Bronchial epithelial cell (primary cell): ENCODE measurements at regions not wholly inside any gene's neighbourhood (a gene's known extent, or its start where the extent isn't known, plus 50 kb on each side); places are given as distances from the start of the nearest gene placed in this dataset.

ENCODE experiments used
- DNase-seq: peaks from one replicate; pipeline ENCODE4 v3.0.0-alpha.2; 2010; ENCODE audit warnings: low read depth
- FAIRE-seq: peaks from 2 replicates; lab custom pipeline; 2011; peaks lifted over from hg19 to GRCh38; lab: Jason Lieb, UNC
- H3K27me3 ChIP-seq: 2 replicates; pipeline ENCODE4 v1.5.1; 2011; ENCODE audit warnings: low read length; ENCODE audit not compliant: control insufficient read depth, insufficient read depth
- H3K36me3 ChIP-seq: 2 replicates; pipeline ENCODE4 v1.5.1; 2011; ENCODE audit warnings: low read length; ENCODE audit not compliant: control insufficient read depth, insufficient read depth
- H3K4me3 ChIP-seq: 2 replicates; pipeline ENCODE4 v1.5.1; 2011; ENCODE audit warnings: mild to moderate bottlenecking, low read depth, low read length, control low read depth
- TF ChIP-seq, protein P1 (sequence below): IDR thresholded peaks from 2 replicates; pipeline ENCODE4 v1.5.1; 2011; ENCODE audit warnings: mild to moderate bottlenecking, moderate library complexity, low read length, control low read depth, inconsistent platforms; ENCODE audit not compliant: insufficient read depth, severe bottlenecking

DNA sequence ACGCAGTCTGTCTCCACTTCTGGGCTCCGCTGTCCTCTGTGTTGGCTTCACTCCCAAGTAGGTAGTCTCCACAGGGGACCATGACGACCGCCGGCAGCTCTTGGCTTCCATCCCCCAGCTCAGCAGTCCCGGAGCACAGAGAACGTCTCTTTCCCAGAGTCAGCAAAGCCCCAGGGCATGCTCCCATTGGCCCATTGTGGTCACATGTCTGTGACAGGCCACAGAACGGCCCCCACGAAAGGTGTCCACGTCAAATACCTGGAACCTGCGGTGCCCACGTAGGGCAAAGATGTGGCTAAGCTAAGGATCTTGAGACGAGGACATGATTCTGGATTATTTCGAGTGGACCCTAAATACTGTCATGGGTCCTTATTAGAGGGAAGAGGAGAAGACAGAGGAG lies 438.4 kb upstream of the SULF2 start:
- no peak for DNase-seq
- H3K27me3 ChIP-seq: no peaks in the 10 kb centered on the region
- FAIRE-seq: no peak
- TF ChIP-seq, protein P1, sequence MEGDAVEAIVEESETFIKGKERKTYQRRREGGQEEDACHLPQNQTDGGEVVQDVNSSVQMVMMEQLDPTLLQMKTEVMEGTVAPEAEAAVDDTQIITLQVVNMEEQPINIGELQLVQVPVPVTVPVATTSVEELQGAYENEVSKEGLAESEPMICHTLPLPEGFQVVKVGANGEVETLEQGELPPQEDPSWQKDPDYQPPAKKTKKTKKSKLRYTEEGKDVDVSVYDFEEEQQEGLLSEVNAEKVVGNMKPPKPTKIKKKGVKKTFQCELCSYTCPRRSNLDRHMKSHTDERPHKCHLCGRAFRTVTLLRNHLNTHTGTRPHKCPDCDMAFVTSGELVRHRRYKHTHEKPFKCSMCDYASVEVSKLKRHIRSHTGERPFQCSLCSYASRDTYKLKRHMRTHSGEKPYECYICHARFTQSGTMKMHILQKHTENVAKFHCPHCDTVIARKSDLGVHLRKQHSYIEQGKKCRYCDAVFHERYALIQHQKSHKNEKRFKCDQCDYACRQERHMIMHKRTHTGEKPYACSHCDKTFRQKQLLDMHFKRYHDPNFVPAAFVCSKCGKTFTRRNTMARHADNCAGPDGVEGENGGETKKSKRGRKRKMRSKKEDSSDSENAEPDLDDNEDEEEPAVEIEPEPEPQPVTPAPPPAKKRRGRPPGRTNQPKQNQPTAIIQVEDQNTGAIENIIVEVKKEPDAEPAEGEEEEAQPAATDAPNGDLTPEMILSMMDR: no peak
- no peaks in the 10 kb centered on the region for H3K36me3 ChIP-seq
- H3K4me3 ChIP-seq: no peak overlapping the region

DNA sequence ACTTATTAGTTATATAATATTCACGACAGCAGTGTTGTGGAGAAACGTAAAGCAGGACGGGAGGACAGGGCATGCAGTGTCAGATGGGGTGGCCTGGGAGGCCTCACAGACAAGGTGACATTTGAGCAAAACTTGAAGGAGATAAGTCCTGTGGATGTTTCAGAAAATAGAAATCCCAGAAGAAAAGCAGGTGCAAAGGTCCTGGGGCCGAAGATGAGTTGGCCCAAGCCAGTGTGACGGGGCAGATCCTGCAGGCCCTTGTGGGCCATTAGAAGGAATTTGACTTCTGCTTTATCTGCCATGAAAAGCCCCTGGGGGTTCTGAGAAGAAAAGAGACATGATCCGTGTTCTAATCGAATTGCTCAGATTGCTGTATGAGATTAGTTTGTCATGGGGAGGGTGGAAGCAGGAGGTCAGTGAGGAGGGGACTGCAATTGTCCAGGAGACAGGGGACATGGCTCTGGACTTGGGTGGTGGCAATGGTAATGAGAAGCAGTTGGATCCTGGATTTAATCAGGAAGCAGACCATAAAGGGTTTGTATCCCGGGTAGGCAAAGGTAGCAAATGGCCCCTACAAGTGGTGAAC lies 437.4 kb upstream of the SULF2 start:
- no peak for FAIRE-seq
- TF ChIP-seq, protein P1: no peak
- DNase-seq: no peak
- Histone ChIP-seq H3K27me3 (no peaks in the 10 kb centered on the region), H3K36me3 (no peaks in the 10 kb centered on the region), H3K4me3 (no peak overlapping the region)

DNA sequence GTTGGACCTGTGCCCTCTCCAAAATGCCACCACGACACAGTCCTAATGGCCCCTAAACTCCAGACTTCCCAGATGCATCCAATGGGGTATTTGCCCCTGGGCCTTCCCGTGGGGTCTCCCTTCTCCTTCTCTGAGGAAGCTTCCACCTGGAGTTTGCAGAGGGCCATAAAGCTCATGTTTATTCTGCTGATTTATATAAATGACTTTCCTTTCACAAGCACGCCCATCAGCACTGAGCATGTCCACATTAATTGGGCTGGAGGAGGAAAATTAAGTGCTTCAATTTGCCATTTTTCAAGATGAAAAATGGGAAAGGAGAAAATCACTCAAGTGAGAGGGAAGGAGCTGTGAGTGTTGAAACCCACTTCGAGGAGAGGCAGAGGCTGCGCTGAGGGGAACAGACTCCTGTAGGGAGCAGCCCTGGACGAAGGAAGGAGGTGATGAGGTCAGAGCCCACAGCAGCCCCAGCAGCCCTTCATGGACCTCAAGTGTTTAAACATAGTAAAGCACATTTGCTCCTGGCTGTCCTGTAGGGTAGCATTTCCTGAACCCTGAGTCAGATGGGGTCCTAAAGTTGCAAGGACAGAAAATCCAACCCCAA lies 434.9 kb upstream of the SULF2 start:
- FAIRE-seq (no peak), DNase-seq (no peak)
- Histone ChIP-seq H3K36me3 (no peaks in the 10 kb centered on the region), H3K4me3 (no peak overlapping the region), H3K27me3 (no peaks in the 10 kb centered on the region)
- TF ChIP-seq, protein P1: no peak

DNA sequence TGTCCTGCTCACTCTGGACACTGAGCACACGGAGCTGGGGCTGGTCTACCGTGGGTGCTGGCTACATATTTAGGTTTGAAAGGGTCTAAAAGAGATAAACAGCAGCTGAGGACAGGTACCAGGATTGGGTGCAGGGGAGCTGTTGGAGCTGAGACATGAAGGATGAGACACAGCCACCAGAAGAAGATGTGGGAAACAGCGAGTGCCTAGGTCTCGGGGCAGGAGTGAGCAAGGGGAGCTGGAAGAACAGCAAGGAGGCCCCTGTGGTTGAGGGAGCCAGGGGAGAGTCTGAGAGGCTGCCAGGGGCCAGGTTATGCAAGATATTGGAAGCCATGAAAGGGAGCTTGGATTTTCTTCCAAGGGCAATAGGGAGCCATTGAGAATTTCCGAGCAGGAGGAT lies 434.0 kb upstream of the SULF2 start:
- Histone ChIP-seq H3K4me3 (no peak overlapping the region), H3K27me3 (no peaks in the 10 kb centered on the region), H3K36me3 (no peaks in the 10 kb centered on the region)
- TF ChIP-seq, protein P1: no peak
- no peak for DNase-seq
- no peak for FAIRE-seq

DNA sequence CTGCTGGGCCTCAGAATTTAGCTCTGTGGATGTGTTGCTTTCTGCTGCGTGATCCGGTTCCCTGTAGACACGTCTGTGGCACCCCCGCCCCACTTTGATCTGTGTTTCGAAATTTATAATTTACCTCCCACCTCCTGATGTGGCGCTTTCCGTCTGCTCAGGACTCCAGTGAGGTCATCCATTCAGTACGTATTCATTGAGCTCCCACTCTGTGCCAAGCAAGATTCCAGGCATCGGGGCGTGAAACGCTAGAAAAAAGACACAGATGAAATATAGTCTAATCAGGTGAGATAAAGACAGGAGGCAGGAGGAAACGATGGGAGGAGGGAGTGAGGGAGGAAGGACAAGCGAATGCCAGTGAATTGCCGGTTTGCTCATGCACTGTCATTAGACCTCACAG lies 431.9 kb upstream of the SULF2 start:
- TF ChIP-seq, protein P1: no peak
- H3K36me3 ChIP-seq: no peaks in the 10 kb centered on the region
- FAIRE-seq (no peak), DNase-seq (no peak)
- H3K27me3 ChIP-seq: no peaks in the 10 kb centered on the region
- H3K4me3 ChIP-seq: no peak overlapping the region

DNA sequence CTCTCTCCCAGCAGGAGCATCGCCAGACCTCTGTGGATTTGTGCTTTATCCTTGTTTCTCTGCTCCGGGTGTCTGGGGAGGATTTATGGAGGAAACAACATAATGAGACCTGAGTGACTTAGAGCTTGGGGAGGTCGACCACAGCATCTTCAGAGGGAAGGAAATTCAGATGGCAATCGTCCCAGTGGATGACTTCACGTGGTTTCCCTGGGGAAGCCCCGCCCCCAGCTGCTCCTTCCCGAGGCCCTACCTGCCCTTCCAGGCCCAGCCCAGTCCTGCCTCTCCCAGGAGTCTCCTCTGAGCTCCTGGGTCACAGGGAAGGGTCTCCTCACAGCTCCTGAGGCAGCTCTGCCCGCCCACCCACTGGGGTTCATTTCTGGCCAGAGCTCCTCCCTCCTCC lies 430.3 kb upstream of the SULF2 start:
- peak; percentile 12 for DNase-seq
- peak; percentile 73 for FAIRE-seq
- no peaks in the 10 kb centered on the region for H3K36me3 ChIP-seq
- H3K27me3 ChIP-seq: no peaks in the 10 kb centered on the region
- TF ChIP-seq, protein P1: no peak
- H3K4me3 ChIP-seq: no peak overlapping the region
